Thoracic aorta (tissue), 2 donors: ENCODE measurements at regions not wholly inside any gene's neighbourhood (a gene's known extent, or its start where the extent isn't known, plus 50 kb on each side); places are given as distances from the start of the nearest gene placed in this dataset.

Experiments
- ATAC-seq: fragments of 150-250 bp; one replicate; pipeline ENCODE4 v1.8.0; 2017; ENCODE audit warnings: low read depth; ENCODE audit not compliant: insufficient number of reproducible peaks, low FRiP score
- DNase-seq: peaks from one replicate; pipeline ENCODE4 v3.0.0-alpha.2; 2020; ENCODE audit warnings: low spot score
- H3K27ac ChIP-seq, 2 donors: fragments of 200-600 bp; sonication (generic); 1 replicate in 1 of 2; 2 replicates in 1 of 2; pipeline ENCODE4 v1.5.1; 2016; ENCODE audit warnings: mild to moderate bottlenecking in 2 of 2, moderate library complexity in 2 of 2
- H3K27me3 ChIP-seq: fragments of 200-600 bp; sonication (generic); replicated peaks from 2 replicates; pipeline ENCODE4 v1.6.0; 2016; ENCODE audit warnings: mild to moderate bottlenecking; ENCODE audit not compliant: insufficient read depth
- H3K36me3 ChIP-seq: fragments of 200-600 bp; sonication (generic); one replicate; pipeline ENCODE4 v1.5.1; 2016
- H3K4me1 ChIP-seq, 2 donors: fragments of 200-600 bp; sonication (generic); 1 replicate in 1 of 2; 2 replicates in 1 of 2; pipeline versions ENCODE4 v1.5.1 to v1.6.0; 2016; ENCODE audit warnings: low read depth in 2 of 2, mild to moderate bottlenecking in 1 of 2; ENCODE audit not compliant: control insufficient read depth in 1 of 2
- H3K4me3 ChIP-seq: fragments of 200-600 bp; sonication (generic); 2 replicates; pipeline ENCODE4 v1.5.1; 2016; ENCODE audit warnings: mild to moderate bottlenecking
- H3K9me3 ChIP-seq: fragments of 200-600 bp; sonication (generic); 2 replicates; pipeline ENCODE4 v1.5.1; 2016
- TF ChIP-seq, protein P1 (sequence below): fragments of 200-600 bp; sonication (generic); IDR thresholded peaks from one replicate; pipeline ENCODE4 v1.5.1; 2019; ENCODE audit warnings: antibody characterized with exemption

- TF ChIP-seq, protein P1, sequence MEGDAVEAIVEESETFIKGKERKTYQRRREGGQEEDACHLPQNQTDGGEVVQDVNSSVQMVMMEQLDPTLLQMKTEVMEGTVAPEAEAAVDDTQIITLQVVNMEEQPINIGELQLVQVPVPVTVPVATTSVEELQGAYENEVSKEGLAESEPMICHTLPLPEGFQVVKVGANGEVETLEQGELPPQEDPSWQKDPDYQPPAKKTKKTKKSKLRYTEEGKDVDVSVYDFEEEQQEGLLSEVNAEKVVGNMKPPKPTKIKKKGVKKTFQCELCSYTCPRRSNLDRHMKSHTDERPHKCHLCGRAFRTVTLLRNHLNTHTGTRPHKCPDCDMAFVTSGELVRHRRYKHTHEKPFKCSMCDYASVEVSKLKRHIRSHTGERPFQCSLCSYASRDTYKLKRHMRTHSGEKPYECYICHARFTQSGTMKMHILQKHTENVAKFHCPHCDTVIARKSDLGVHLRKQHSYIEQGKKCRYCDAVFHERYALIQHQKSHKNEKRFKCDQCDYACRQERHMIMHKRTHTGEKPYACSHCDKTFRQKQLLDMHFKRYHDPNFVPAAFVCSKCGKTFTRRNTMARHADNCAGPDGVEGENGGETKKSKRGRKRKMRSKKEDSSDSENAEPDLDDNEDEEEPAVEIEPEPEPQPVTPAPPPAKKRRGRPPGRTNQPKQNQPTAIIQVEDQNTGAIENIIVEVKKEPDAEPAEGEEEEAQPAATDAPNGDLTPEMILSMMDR: no peak
- Histone ChIP-seq H3K9me3 (no peaks in the 10 kb centered on the region), H3K4me3 (no peak overlapping the region), H3K4me1 (no peaks in the 10 kb centered on the region), H3K27ac (no peak overlapping the region), H3K27me3 (no peaks in the 10 kb centered on the region), H3K36me3 (no peaks in the 10 kb centered on the region)
- DNase-seq: no peak
- no peak for ATAC-seq
These were observed 155.5 kb downstream of the OXSM start for GRCh38 chr3:25945366-25945765.

DNA sequence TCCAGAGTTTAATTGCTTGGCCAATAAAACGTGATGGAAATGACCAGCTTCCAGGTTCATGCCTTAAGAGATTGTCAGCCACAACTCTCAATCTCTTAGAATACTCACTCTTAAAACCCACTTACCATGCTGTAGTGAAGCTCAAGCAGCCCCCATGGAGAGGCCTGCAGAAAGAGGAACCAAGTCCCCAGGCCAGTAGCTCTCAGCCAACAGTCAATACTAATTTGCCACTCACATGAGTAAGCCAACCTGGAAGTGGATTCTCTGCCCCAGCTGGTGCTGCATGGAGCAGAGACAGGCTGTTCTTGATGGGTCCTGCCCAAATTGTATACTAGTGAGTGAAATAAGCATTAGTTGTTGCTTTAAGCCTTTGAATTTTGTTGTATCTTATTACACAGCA lies 155.9 kb downstream of the OXSM start:
- Histone ChIP-seq H3K36me3 (no peaks in the 10 kb centered on the region), H3K9me3 (no peaks in the 10 kb centered on the region), H3K4me3 (no peak overlapping the region), H3K27me3 (no peaks in the 10 kb centered on the region), H3K27ac (no peak overlapping the region), H3K4me1 (no peaks in the 10 kb centered on the region)
- DNase-seq: no peak
- TF ChIP-seq, protein P1: no peak
- no peak for ATAC-seq

- no peak overlapping the region for H3K27ac ChIP-seq
- H3K27me3 ChIP-seq: no peaks in the 10 kb centered on the region
- ATAC-seq (no peak), DNase-seq (no peak)
- no peaks in the 10 kb centered on the region for H3K9me3 ChIP-seq
- no peak overlapping the region for H3K4me3 ChIP-seq
- TF ChIP-seq, protein P1: no peak
- no peaks in the 10 kb centered on the region for H3K36me3 ChIP-seq
- H3K4me1 ChIP-seq: no peaks in the 10 kb centered on the region
These were observed 162.2 kb downstream of the OXSM start for GRCh38 chr3:25952133-25952532.

DNA sequence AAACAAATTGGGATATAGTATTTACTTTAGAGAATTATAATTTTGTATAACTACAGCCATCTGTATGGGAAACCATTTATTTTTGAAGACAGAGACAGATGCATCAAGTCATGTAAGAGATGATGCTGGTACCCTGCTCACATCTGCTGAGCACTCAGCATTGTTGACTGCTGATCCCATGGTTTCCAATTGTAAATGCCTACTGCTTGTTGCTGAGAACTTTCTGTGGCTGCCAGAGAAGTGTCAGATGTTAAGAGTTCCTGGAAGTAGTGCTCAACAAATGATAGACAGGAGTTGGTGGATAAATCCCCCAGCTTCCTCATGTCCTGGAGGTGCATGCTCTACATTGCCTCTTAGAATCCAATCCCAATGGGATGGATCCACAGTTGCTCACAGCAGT lies 167.1 kb downstream of the OXSM start:
- H3K36me3 ChIP-seq: no peaks in the 10 kb centered on the region
- no peak overlapping the region for H3K4me3 ChIP-seq
- DNase-seq (no peak), ATAC-seq (no peak)
- H3K27ac ChIP-seq: no peak overlapping the region
- H3K9me3 ChIP-seq: no peaks in the 10 kb centered on the region
- no peaks in the 10 kb centered on the region for H3K27me3 ChIP-seq
- TF ChIP-seq, protein P1: no peak
- H3K4me1 ChIP-seq: no peaks in the 10 kb centered on the region

- no peak for DNase-seq
- Histone ChIP-seq H3K27me3 (no peaks in the 10 kb centered on the region), H3K36me3 (no peaks in the 10 kb centered on the region), H3K4me1 (no peaks in the 10 kb centered on the region), H3K4me3 (no peak overlapping the region), H3K27ac (no peak overlapping the region), H3K9me3 (no peaks in the 10 kb centered on the region)
- TF ChIP-seq, protein P1: no peak
- no peak for ATAC-seq
These were observed 170.9 kb downstream of the OXSM start for GRCh38 chr3:25960776-25961175.
